ENCODE measurements at regions not wholly inside any gene's neighbourhood (a gene's known extent, or its start where the extent isn't known, plus 50 kb on each side); places are given as distances from the start of the nearest gene placed in this dataset.
A peak's percentile ranks its signal among the peaks of the same experiment; 100 is the strongest.
"Not testable (repeated sequence)": the region's sequence is repeated elsewhere in the genome, so short reads cannot be mapped to it uniquely, and the experiment has no call there.

DNA sequence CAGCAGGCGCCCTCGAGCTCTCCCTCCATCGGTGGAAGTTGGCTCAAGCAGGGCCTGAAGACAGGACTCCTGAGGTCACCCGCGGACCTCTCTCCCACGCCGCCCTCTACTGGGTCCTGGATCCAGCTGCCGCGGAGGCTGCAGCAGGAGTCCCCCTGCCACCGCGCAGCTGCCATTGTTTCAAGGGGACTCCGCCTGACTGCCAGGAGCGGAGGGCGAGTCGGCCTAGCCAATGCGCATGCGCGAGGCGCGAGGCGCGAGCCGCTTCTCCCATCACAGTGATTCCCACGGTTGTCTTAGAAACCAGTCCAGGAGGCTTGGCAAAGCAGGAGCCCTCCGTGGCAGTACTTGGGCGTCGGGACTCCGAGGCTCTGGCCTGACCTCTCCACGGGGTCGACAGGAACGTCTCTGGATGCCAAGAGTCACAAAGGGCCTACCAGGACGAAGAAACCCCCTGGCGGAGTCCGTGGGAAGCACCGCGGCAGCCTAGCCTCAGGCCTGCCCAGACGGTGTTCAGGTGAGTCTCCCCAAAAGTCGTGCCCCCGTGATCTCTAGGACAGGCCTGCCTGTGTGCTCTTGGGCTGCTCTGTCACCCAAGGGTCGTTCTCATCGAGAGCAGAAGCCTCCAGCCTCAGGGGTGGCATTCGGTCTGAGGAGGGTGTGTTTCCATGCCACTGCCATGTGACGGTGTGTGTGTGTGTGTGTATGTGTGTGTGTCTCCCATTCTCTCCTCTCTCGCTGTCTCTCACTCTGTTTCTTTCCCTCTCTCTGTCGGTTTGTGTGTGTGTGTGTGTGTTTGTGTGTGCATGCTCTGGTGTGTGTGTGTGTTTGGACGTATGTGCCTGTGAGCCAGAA, 290.6 kb upstream of the ZNF337 start:
- peak; percentile 49 for DNase-seq

DNA sequence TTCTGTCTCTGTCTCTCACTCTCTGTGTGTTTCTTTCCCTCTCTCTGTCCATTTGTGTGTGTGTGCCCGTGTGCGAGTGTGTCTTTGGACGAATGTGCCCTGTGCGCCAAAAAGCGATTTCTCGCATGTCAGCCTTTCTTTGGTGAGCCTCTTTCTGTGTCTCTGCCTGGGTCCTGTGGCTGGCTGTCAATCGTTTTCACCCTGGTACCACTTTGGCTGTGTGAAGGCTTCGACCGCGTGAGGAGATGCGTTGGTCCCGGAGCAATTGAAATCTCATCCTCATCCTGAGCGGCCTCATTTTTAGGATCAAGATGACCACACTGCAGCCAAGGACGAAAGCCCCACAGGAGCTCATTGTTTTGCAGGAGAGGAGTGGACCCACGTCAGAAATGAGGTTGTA, 288.9 kb upstream of the ZNF337 start:
- DNase-seq: no peak

DNA sequence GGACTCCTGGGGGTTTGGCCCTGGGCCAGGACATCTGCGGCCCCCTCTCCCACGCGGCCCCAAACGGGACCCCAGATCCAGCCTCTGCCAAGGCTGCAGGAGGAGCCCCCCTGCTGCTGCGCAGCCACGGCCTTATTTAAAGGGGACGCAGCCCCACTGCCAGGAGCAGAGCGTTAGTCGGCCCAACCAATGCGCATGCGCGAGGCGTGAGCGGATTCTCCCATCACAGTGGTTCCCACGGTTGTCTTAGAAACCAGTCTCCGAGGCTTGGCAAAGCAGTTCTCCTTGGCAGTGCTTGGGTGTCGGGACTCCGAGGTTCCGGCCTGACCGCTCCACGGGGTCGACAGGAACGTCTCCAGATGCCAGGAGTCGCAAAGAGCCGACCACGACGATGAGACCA, 288.3 kb upstream of the ZNF337 start:
- peak; percentile 64 for DNase-seq

DNA sequence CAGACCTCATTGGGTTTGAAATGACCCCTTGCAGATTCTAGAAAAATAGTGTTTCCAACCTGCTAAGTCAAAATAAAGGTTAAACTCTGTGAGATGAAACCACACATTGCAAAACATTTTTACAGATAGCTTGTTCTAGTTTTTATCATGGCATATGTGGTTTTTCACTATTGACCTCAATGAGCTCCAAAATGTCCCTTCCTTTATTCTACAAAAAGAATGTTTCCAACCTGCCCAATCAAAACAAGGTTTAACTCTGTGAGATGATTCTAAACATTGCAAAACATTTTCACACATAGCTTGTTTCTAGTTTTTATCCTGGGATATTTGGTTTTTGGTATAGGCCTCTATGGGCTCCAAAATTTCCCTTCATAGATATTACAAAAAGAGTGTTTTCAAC, 286.0 kb upstream of the ZNF337 start:
- DNase-seq: not testable (repeated sequence)

DNA sequence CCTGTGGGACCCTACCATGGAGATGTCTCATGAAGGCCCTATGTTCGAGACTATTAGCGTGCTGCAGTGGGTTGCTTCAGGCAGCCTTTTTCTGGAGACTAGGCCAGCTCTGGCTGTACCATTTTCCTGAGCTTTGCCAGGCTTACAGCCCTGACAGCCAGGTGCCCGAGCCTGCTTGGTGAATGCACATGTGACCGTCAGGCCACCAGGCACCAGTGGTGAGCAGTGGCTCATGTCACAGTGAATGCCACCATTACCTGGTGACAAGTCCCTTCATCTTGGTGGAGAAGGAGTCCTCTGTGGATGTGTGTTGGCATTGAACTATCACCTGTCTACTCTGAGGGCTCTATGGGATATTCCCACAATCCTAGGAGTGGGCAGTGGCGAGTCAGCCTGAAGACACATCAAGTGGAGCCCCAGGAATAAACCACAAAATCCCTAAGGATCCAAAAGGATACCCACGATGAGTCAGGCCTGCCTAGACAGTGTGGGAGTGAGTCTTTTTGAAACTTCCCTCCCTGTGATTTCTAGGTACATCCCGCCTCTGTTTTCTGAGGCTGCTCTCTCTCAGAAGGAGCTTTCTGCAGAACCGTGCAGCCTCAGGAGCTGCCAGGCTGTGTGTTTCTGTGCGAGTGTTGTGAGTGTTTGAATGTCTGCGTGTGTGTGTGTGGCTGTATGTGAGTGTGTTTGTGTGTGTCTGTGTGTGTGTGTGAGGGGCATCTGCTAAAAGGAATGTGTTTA, 282.0 kb upstream of the ZNF337 start:
- peak; percentile 51 for DNase-seq

DNA sequence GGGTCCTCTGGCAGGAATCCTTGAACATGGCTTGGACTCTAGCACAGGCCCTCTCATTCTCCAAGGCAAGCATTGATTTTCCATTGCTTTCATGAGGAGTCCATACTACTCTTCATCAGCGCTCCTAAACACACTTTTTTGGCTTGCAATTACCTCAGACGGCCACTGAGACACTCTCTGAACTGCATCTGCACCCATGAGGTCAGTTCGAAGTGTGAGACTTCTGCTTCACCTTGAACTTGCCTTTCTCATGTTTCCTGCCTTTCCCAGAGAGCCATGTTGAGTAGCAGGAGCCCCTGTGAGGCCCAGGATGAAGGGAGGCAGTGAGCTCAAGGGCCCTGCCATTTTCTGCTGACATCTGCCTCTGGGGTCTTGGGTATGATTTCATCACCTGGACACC, 279.2 kb upstream of the ZNF337 start:
- DNase-seq: not testable (repeated sequence)

DNA sequence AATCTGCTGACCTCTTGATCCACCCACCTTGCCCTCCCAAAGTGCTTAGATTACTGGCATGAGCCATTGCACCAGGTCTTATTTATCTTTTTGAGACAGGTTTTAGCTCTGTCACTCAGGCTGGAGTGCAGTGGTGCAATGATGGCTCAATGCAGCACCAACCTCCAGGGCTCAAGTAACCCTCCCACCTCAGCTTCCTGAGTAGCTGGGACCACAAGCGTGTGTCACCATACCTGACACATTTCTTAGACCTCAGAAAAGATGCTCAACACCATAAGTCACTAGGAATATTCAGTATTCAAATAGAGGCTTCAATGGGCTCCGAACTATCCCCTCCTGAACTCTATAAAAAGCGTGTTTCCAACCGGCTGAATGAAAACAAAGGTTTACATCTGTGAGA, 268.6 kb upstream of the ZNF337 start:
- not testable (repeated sequence) for DNase-seq

DNA sequence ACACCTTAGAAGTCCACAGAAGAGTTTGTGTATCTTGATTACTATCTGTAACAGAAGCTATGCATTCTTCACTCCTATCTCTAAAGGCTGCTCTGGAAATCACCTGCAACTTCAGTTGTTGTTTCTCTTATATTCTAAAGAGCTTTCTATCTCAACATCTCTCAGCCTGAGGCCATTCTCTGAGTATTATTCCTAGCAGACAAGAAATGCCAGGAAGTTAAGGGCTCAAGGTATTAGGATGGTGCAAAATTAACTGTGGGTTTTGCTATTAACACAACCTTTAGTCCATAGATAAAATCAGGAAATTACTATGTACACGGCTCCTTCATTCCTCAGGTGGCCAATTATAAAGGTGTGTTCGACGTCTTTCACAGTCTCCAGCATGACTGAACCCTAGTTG, 257.2 kb upstream of the ZNF337 start:
- DNase-seq: not testable (repeated sequence)

DNA sequence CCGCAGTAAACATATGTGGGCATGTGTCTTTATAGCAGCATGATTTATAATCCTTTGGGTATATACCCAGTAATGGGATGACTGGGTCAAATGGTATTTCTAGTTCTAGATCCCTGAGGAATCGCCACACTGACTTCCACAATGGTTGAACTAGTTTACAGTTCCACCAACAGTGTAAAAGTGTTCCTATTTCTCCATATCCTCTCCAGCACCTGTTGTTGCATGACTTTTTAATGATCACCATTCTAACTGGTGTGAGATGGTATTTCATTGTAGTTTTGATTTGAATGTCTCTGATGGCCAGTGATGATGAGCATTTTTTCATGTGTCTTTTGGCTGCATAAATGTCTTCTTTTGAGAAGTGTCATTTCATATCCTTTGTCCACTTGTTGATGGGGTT, 238.6 kb upstream of the ZNF337 start:
- not testable (repeated sequence) for DNase-seq

DNA sequence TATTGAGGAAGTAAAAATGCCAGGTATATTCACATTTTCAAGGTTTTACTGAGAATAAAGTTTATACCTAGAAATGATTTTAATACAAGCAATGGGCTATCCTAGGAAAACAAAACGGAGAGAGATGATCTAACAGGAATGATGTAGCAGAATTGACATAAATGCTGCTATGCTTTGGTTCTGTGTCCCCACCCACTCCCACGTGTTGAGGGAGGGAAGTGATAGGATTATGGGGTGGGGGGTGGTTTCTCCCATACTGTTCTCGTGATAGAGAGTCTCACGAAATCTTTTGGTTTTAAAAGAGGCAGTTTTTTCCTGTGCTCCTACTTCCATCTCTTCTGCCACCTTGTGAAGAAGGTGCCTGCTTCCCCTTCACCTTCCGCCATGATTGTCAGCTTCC, 236.2 kb upstream of the ZNF337 start:
- DNase-seq: not testable (repeated sequence)

DNA sequence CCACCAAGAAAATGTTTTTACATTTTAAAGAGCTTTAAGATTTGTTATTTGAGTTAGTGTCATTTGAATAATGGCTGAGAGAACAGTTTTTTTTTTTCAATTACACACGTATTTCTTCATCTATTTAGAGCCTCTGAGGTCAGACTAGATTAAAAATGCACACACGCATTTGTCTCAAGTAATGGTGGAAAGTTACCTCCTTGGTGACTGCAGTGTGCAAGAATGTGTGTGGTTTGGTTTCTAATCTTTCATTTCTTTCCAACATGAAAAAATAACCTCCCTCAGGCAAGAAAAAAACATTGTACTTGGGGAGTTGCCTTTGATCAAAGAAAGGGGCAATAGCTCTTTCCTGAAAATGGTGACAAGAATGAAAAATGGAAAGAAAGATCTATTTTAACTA, 235.5 kb upstream of the ZNF337 start:
- peak; percentile 32 for DNase-seq

DNA sequence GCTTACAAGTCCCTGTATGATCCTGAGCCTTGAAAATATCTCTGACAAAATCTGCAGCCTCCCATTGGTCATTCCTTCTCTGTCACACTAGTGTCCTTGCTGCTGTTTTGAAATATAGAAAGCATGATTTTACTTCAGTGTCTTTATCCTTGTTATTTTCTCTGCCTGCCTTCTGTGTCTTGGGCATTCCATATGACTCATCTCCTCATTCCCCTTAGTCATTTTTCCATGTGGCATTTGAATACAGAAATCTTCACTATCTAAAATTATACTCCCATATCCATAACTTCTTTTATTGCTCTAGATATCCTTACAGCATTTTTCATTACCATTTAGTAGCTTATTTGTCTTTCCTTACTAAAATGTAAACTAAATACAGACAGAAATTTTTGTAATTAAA, 205.7 kb upstream of the ZNF337 start:
- DNase-seq: peak; percentile 66

DNA sequence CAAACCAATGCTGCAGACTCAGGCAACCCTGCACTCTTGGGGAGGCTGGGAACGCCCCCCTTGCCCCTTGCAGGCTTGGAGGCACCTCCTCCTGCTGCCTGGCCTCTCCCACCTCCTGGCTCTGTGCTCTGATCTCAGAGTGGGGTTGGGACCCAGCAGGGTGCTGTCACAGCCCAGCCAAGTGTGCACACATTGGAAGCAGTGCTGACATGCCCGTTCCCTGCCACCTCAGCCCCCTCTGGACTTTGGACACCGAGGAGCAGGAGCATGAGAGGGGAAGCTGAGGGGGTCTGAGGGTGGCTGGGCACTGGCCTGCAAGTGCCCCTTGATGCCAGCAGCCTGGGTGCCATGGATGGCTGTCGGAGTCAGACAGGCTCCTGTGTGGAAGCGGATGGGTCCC, 202.0 kb upstream of the ZNF337 start:
- DNase-seq: not testable (repeated sequence)

DNA sequence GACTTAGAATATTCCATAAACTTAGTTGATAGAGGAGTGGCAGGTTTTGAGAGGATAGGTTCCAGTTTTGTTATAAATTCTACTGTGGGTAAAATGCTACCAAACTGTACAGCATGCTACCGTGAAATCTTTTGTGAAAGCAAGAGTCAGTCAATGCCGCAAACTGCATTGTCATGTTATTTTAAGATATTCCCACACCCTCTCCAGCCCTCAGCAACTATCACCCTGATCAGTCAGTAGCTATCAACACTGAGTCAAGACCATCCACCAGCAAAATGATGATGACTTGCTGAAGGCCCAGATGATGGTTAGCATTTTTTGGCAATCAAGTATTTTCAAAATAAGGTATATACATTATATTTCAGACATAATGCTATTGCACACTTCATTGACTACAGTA, 182.4 kb upstream of the ZNF337 start:
- DNase-seq: not testable (repeated sequence)

DNA sequence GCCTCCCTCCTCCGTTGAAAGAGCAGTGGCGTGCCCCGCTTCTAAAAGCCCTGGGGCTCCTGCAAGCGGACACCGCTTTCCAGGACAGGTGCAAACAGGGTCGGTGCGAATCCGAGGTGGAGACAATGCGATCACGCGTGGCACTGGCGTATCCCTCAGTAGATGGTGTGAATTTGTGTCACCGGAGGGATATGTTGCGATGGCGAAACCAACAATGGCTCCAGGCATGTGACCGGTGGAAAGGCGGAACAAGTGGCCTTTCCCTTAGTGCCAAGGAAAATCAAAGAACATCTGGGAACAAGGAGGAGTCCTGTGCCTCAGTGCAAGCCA, 172.0 kb upstream of the ZNF337 start:
- DNase-seq: not testable (repeated sequence)

DNA sequence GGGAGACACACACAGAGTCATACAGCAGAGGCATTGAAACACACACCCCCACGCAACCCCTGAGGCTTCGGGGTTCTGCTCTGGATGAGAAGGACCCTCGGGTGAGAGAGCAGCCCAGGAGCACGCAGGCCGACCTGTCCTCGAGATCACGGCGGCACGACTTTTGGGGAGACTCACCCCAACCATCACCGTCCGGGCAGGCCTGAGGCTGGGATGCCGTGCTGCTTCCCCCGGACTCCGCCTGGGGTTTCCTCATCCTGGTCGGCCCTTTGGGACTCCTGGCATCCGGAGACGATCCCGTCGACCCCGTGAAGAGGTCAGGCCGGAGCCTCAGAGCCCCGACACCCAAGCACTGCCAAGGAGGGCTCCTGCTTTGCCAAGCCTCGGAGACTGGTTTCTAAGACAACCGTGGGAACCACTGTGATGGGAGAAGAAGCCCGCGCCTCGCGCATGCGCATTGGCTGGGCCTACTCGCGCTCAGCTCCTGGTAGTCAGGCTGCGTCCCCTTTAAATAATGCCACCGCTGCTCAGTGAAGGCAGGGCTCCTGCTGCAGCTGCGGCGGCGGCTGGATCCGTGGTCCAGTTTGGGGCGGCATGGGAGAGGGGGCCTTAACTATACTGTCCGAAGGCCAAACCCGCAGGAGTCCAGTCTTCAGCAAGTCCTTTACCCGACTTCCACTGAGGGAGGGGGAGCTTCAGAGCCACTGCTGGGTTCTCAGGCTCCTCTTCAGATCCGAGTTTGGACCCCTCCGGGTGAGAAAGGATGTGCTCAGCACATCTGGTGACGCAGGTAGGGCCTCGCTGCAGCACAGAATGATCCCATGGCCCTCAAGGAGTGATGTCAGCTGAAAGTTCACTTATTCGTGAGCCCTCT, 171.4 kb upstream of the ZNF337 start:
- DNase-seq: peak; percentile 74

DNA sequence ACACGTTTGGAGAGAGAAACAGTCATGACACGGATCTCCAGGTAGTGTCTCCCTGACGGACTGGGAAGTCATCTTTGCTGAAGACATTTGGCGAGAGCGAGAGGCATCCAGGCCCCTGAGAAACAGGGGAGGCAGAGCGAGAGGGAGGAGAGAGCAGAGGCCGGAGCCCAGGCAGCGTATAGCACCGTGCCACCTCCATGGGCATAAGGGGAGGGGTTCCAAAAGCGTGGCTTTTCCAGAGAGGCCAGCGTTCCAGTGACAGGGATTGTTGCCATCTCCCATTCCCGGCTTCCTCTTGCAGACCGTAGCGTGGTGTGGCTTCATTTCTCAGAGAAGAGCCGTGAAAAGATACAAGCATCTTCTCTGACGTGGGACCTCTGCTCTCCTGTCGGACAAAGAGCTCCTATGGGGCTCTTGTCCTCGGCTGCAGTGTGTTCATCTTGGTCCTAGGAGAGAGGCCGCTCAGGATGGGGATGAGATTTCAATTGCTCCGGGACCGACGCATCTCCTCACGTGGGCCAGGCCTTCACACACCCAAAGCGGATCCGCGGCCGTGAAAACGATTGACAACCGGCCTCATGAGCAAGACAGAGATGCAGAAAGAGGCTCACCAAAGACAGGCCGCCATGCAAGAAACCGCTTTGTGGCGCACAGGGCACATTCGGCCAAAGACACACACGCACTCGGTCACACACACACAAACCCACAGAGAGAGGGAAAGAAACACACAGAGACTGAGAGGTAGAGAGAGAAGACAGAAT, 170.5 kb upstream of the ZNF337 start:
- DNase-seq: not testable (repeated sequence)

DNA sequence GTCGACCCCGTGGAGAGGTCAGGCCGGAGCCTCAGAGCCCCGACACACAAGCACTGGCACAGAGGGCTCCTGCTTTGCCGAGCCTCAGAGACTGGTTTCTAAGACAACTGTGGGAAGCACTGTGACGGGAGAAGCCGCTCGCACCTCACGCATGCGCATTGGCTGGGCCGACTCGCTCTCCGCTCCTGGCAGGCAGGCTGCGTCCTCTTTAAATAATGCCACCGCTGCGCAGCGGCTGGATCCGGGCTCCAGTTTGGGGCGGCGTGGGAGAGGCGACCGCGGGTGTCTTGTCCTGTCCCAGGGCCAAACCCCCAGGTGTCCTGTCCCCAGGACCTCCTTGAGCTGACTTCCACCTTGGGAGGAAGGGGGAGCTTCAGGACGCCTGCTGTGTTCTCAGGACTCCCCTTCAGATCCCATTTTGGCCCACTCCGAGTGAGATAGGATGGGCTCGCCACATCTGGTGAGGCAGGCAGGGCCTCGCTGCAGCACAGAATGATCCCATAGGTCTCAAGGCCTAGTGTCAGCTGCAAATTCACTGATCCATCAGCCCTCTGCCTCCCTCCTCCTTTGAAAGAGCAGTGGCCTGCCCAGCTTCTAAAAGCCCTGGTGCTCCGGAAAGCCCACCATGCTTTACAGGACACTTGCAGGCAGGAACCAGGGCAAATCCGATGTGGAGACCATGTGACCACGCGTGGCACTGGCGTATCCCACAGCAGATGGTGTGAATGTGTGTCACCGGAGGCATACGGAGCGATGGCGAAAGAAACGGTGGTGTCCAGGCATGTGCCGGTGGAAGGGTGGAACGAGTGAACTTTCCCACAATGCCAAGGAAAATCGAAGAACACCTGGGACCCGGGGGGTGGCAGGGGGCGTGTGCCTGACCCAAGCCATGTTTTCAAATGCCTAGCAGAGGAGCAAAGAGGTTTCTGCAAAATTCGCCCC, 169.3 kb upstream of the ZNF337 start:
- peak; percentile 73 for DNase-seq

DNA sequence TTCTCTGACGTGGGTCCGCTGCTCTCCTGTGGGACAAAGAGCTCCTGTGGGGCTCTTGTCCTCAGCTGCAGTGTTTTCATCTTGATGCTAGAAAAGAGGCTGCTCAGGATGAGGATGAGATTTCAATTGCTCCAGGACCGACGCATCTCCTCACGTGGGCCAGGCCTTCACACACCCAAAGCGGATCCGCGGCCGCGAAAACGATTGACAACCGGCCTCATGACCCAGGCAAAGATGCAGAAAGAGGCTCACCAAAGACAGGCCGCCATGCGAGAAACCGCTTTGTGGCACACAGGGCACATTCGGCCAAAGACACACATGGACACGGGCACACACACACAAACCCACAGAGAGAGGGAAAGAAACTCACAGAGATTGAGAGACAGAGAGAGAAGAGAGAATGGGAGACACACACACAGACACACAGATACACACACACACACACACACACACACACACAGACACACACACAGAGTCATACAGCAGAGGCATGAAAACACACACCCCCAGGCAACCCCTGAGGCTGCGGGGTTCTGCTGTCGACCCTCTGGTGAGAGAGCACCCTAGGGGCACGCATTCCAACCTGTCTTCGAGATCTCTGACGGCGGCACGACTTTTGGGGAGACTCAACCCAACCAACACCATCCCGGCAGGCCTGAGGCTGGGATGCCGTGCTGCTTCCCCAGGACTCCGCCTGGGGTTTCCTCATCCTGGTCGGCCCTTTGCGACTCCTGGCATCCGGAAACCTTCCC, 168.5 kb upstream of the ZNF337 start:
- DNase-seq: not testable (repeated sequence)

DNA sequence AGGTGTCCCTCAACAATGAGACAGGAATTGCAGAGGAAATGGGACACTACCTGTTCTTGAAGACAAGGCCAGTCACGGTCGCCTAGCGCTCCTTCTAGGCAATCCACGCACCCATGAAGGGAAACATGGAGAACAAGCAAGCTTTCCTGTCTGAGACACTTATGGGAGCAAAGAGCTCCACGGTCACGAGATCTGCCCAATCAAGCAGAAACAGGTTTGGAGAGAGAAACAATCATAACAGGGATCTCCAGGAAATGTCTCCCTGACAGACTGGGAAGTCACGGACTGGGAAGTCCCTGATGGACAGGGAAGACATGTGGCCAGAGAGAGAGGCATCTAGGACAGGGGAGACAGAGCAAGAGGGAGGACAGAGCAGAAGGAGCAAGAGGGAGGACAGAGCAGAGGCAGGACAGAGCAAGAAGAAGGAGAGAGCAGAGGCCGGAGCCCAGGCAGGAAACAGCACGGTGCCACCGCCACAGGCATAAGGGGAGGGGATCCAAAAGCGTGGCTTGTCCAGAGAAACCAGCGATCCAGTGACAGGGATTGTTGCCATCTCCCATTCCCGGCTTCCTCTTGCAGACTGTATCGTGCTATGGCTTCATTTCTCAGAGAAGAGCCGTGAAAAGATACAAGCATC, 167.8 kb upstream of the ZNF337 start:
- no peak for DNase-seq
